ENCODE measurements at regions not wholly inside any gene's neighbourhood (a gene's known extent, or its start where the extent isn't known, plus 50 kb on each side); places are given as distances from the start of the nearest gene placed in this dataset.

DNA sequence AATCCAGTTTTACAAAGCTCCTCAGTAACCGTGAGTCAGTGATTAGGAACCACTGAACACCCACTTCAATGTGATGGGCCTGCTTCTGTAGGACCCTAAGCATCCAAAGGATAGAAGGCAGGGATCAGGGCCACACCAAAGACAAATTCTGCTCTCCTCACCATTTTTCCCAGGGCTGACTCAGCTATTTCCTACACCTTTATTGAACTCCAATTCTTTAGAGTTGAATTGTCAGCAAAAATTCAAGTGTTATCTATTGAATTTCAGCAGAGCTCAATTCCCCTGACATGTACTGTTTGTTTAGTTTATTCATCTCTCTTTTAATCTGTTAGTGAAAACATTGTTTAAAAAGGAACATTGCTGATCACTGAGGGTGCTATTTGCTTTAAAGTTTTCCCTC lies 457.7 kb upstream of the TMPO start:
- TF ChIP-seq, protein P1, sequence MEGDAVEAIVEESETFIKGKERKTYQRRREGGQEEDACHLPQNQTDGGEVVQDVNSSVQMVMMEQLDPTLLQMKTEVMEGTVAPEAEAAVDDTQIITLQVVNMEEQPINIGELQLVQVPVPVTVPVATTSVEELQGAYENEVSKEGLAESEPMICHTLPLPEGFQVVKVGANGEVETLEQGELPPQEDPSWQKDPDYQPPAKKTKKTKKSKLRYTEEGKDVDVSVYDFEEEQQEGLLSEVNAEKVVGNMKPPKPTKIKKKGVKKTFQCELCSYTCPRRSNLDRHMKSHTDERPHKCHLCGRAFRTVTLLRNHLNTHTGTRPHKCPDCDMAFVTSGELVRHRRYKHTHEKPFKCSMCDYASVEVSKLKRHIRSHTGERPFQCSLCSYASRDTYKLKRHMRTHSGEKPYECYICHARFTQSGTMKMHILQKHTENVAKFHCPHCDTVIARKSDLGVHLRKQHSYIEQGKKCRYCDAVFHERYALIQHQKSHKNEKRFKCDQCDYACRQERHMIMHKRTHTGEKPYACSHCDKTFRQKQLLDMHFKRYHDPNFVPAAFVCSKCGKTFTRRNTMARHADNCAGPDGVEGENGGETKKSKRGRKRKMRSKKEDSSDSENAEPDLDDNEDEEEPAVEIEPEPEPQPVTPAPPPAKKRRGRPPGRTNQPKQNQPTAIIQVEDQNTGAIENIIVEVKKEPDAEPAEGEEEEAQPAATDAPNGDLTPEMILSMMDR (conservative IDR thresholded peaks at IDR 0.05 in 1 of 2, IDR thresholded peaks at IDR 0.05 in 1 of 2; ENCODE audit: extremely low read depth in 1 of 2, insufficient read depth in 1 of 2, low read depth in 1 of 2, low read length in 2 of 2), result no peak
- TF ChIP-seq EZH2 (IDR thresholded peaks at IDR 0.05; ENCODE audit: borderline replicate concordance, low read length), result no peak
